K562 (cell line): ENCODE measurements at regions not wholly inside any gene's neighbourhood (a gene's known extent, or its start where the extent isn't known, plus 50 kb on each side); places are given as distances from the start of the nearest gene placed in this dataset.

Experiments used
- ATAC-seq: fragments of 200-7000 bp; cut with Tn5 transposase; 3 replicates; pipeline ENCODE4 v1.9.1; 2020; ENCODE audit warnings: moderate library complexity
- BruUV-seq: library from RNA; stranded (reverse); fragments of 400-500 nt; replicated peaks from 2 replicates; lab custom pipeline; 2021; lab: Mats Ljungman, UMichigan
- CTCF ChIA-PET: fragments of 300-600 bp; formaldehyde crosslinking; extraction: SDS; loops from one replicate; lab custom pipeline; 2021; ENCODE audit warnings: low intra/inter-chr PET ratio; lab: Yijun Ruan, JAX
- POLR2A ChIA-PET: fragments of 300-600, 350-650 bp; sonication (Branson Sonifier 250); formaldehyde crosslinking; extraction: SDS; loops from one replicate; lab custom pipeline; 2021; ENCODE audit warnings: antibody characterized with exemption, inconsistent platforms; lab: Yijun Ruan, JAX
- DNase-seq, 4 experiments: peaks; one replicate each; pipeline versions ENCODE4 v3.0.0 to v3.0.0-alpha.2; 2011 to 2018; ENCODE audit warnings: low spot score in 3 of 4, mixed read lengths in 3 of 4; ENCODE audit errors: extremely low read depth in 1 of 4
- FAIRE-seq: peaks from 2 replicates; lab custom pipeline; 2011; peaks lifted over from hg19 to GRCh38; lab: Jason Lieb, UNC
- H2AFZ ChIP-seq: 2 replicates; pipeline ENCODE4 v1.6.0; 2011; ENCODE audit warnings: low read depth, low read length, control low read depth, inconsistent platforms
- H3K27ac ChIP-seq: fragments of 200-600 bp; 3 replicates; pipeline ENCODE4 v1.8.0; 2011; ENCODE audit warnings: low read depth, mild to moderate bottlenecking, control low read depth, inconsistent platforms, low read length, moderate library complexity, mixed read lengths; ENCODE audit errors: extremely low read depth
- H3K27me3 ChIP-seq, 2 experiments: fragments of 300-600 bp in 1 of 2; 2 replicates in 1 of 2; 3 replicates in 1 of 2; pipeline versions ENCODE4 v1.6.0 to v1.8.0; 2011; ENCODE audit warnings: inconsistent platforms in 2 of 2, low read length in 2 of 2, mild to moderate bottlenecking in 1 of 2, mixed read lengths in 1 of 2, moderate library complexity in 1 of 2; ENCODE audit not compliant: control insufficient read depth in 2 of 2, insufficient read depth in 2 of 2
- H3K36me3 ChIP-seq: fragments of 300-600 bp; 3 replicates; pipeline ENCODE4 v1.8.0; 2011; ENCODE audit warnings: mild to moderate bottlenecking, low read length, inconsistent platforms; ENCODE audit not compliant: control insufficient read depth, insufficient read depth
- H3K4me1 ChIP-seq, 2 experiments: fragments of 200-600 bp in 1 of 2; replicated peaks in 1 of 2; 2 replicates in 1 of 2; 3 replicates in 1 of 2; pipeline versions ENCODE4 v1.5.1 to v1.8.0; 2011; ENCODE audit warnings: inconsistent platforms in 2 of 2, low read length in 2 of 2, mild to moderate bottlenecking in 1 of 2, mixed read lengths in 1 of 2, moderate library complexity in 1 of 2; ENCODE audit not compliant: control insufficient read depth in 2 of 2, insufficient read depth in 2 of 2
- H3K4me2 ChIP-seq: 2 replicates; pipeline ENCODE4 v1.6.1; 2011; ENCODE audit warnings: low read length, control low read depth, inconsistent platforms, mixed read lengths; ENCODE audit not compliant: insufficient read depth
- H3K4me3 ChIP-seq: fragments of 200-600 bp; sonication (generic), shearing (Covaris generic); 2 replicates; pipeline ENCODE4 v1.5.1; 2016; ENCODE audit warnings: control low read depth, inconsistent platforms
- H3K79me2 ChIP-seq: fragments of 200-600 bp; 3 replicates; pipeline ENCODE4 v1.8.0; 2011; ENCODE audit warnings: low read length, inconsistent platforms; ENCODE audit not compliant: control insufficient read depth, insufficient read depth
- H3K9ac ChIP-seq, 2 experiments: 2 replicates each; pipeline versions ENCODE4 v1.6.0 to v1.6.1; 2011; ENCODE audit warnings: low read depth in 2 of 2, low read length in 2 of 2, control low read depth in 1 of 2, inconsistent platforms in 1 of 2, mild to moderate bottlenecking in 1 of 2, mixed read lengths in 1 of 2; ENCODE audit not compliant: insufficient read depth in 1 of 2
- H3K9me1 ChIP-seq: one replicate; pipeline ENCODE4 v1.6.0; 2011; ENCODE audit warnings: inconsistent platforms, mild to moderate bottlenecking, low read length, moderate library complexity; ENCODE audit not compliant: control insufficient read depth, insufficient read depth
- H3K9me3 ChIP-seq: replicated peaks from 2 replicates; pipeline ENCODE4 v1.5.1; 2011; ENCODE audit warnings: low read depth, low read length, inconsistent platforms; ENCODE audit not compliant: control insufficient read depth, insufficient read depth
- H4K20me1 ChIP-seq: replicated peaks from 2 replicates; pipeline ENCODE4 v1.6.1; 2011; ENCODE audit warnings: low read length, inconsistent platforms, mixed read lengths; ENCODE audit not compliant: control insufficient read depth, insufficient read depth
- CBX5 ChIP-seq: IDR thresholded peaks from 2 replicates; pipeline ENCODE4 v1.6.1; 2014; ENCODE audit warnings: low read depth, borderline replicate concordance
- CREB3L1 ChIP-seq: fragments of 450-650 bp; IDR thresholded peaks from 2 replicates; pipeline ENCODE4 v1.6.1; 2014; ENCODE audit warnings: low read depth, mild to moderate bottlenecking, moderate library complexity, borderline replicate concordance
- E2F1 ChIP-seq: sonication (generic); formaldehyde crosslinking; IDR thresholded peaks from 2 replicates; pipeline ENCODE4 v1.8.1; 2023; ENCODE audit warnings: mild to moderate bottlenecking, missing genetic modification reagents, moderate library complexity
- HDAC2 ChIP-seq: fragments of 450-650 bp; IDR thresholded peaks from 2 replicates; pipeline ENCODE4 v1.6.1; 2016; ENCODE audit warnings: mild to moderate bottlenecking
- HLTF ChIP-seq: fragments of 450-650 bp; IDR thresholded peaks from 2 replicates; pipeline ENCODE4 v1.6.1; 2016
- ZBTB5 ChIP-seq: fragments of 450-650 bp; IDR thresholded peaks from 2 replicates; pipeline ENCODE4 v1.6.1; 2017; ENCODE audit warnings: antibody characterized with exemption
- WGBS: fragments of 100-300 bp; shearing (Covaris generic); methylation state at CpG from one replicate; pipeline ENCODE4 v1.1.6; 2016; ENCODE audit warnings: low coverage, mixed read lengths; ENCODE audit not compliant: insufficient coverage; ENCODE audit errors: missing lambda C conversion rate; 5-methylcytosine and 5-hydroxymethylcytosine counted together
- in situ Hi-C: fragments of 300-500 bp; cut with MboI; formaldehyde crosslinking; loops from 4 replicates; pipeline ENCODE4 v1.15.0; 2018; ENCODE audit warnings: inconsistent platforms, mixed read lengths
- intact Hi-C: fragments of 100-400 bp; cut with micrococcal nuclease; formaldehyde crosslinking; loops from 2 replicates; pipeline ENCODE4 v1.14.2; 2022

- intact Hi-C loops (no loop called here), in situ Hi-C loops (no loop called here)
- H3K9me1 ChIP-seq, result no peaks in the 10 kb centered on the region
- ATAC-seq (no peak), FAIRE-seq (no peak), DNase-seq (no peak)
- H2AFZ ChIP-seq, result no peak overlapping the region
- H3K9me3 ChIP-seq, result no peaks in the 10 kb centered on the region
- H3K4me1 ChIP-seq, result no peaks in the 10 kb centered on the region
- H3K36me3 ChIP-seq, result no peaks in the 10 kb centered on the region
- no peak overlapping the region for H3K4me2 ChIP-seq
- H3K79me2 ChIP-seq, result no peaks in the 10 kb centered on the region
- no peaks in the 10 kb centered on the region for H4K20me1 ChIP-seq
- H3K27me3 ChIP-seq, result no peaks in the 10 kb centered on the region
- CTCF ChIA-PET, result no interaction called here
- TF ChIP-seq HDAC2 (no peak), E2F1 (CRISPR knock-in tag) (no peak), HLTF (no peak), CBX5 (no peak), CREB3L1 (no peak), ZBTB5 (no peak)
- 0% methylated on average over 1 of the region's 1 CpG for WGBS
- no peak overlapping the region for H3K9ac ChIP-seq
- no TSS peak for BruUV-seq
- POLR2A ChIA-PET, result no interaction called here
- no peak overlapping the region for H3K27ac ChIP-seq
- H3K4me3 ChIP-seq, result no peak overlapping the region
Observed at GRCh38 chr14:84674636-84675035, 855.3 kb upstream of the FLRT2 start.
